ENCODE measurements at regions not wholly inside any gene's neighbourhood (a gene's known extent, or its start where the extent isn't known, plus 50 kb on each side); places are given as distances from the start of the nearest gene placed in this dataset.

DNA sequence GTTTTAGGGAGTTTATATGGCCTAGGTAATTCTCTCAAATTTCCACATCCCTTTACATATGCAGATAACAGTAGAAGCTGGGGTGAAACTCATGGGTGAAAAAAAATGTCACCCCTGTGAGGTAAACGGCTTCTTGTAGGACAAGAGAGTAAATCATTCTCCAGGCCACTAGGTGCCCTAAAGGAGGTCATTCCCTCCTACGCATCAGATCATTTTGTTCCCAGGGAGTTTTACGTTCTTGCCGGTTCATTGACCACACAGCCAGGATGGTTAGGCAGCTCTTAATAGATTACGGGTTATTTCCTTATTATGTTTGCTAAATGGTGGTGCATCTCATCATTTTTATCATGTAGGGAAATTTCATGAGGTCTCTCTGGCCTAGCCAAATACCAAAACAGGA is 225.8 kb upstream of the NOCT start:
- H3K27me3 ChIP-seq (ENCODE audit: control insufficient read depth, insufficient read depth, low read length), result no peaks in the 10 kb centered on the region; the same call in 1 of the 2 replicates
- no peak overlapping the region for H3K4me2 ChIP-seq (ENCODE audit: low read depth, low read length)
- ChIA-PET CTCF (interaction anchor here (0.9 to 1.4 kb wide), 3 partner anchors 9 to 16 kb away, joined by 3 to 4 read pairs (median 3); no protein-coding TSS in a partner anchor), POLR2A (ENCODE audit: unreplicated experiment) (no interaction called here)
- H2BK20ac ChIP-seq (ENCODE audit: low read depth, low read length), result no peak overlapping the region
- H2BK5ac ChIP-seq (ENCODE audit: low read depth, low read length, poor library complexity, severe bottlenecking), result no peak overlapping the region
- H3K18ac ChIP-seq (ENCODE audit: low read depth, low read length), result no peak overlapping the region
- H3K79me1 ChIP-seq (ENCODE audit: low read depth in 1 of 2, low read length in 2 of 2), result no peaks in the 10 kb centered on the region
- BruUV-seq (replicated peaks), result no TSS peak
- no peak overlapping the region for H2AK5ac ChIP-seq (ENCODE audit: low read depth, low read length)
- intact Hi-C loops (cut with micrococcal nuclease), result no loop called here
- no peak overlapping the region for H3K27ac ChIP-seq (ENCODE audit: insufficient read depth, low read length)
- H4K20me1 ChIP-seq (ENCODE audit: insufficient read depth, low read length), result no peaks in the 10 kb centered on the region
- H3K36me3 ChIP-seq (ENCODE audit: control insufficient read depth, insufficient read depth, low read length), result no peaks in the 10 kb centered on the region
- no peak overlapping the region for H3K23ac ChIP-seq (ENCODE audit: low read depth, low read length)
- in situ Hi-C loops (cut with MboI; ENCODE audit: low sequenced_read_pairs), result no loop called here
- H4K5ac ChIP-seq (ENCODE audit: low read depth, low read length), result no peak overlapping the region
- dilution Hi-C loops (cut with HindIII; ENCODE audit: low sequenced_read_pairs, unreplicated experiment), result no loop called here
- H3K9ac ChIP-seq (ENCODE audit: low read depth, low read length), result no peak overlapping the region
- H2AK9ac ChIP-seq (replicated peaks; ENCODE audit: low read depth, low read length, poor library complexity), result no peak overlapping the region
- DNase-seq (no peak), ATAC-seq (ENCODE audit: low read depth) (no peak)
- H3K14ac ChIP-seq (replicated peaks; ENCODE audit: low read depth, low read length), result no peak overlapping the region
- H3K56ac ChIP-seq (ENCODE audit: extremely low read depth, insufficient read depth, low read length), result no peak overlapping the region
- TF ChIP-seq SMC3 (IDR thresholded peaks at IDR 0.05; ENCODE audit: low read depth, low read length) (no peak), MAZ (IDR thresholded peaks at IDR 0.05; ENCODE audit: borderline replicate concordance, low read depth, low read length) (no peak), RAD21 (IDR thresholded peaks at IDR 0.05; ENCODE audit: low read length) (no peak), CHD1 (IDR thresholded peaks at IDR 0.05; ENCODE audit: low read depth, low read length) (no peak), CEBPB (IDR thresholded peaks at IDR 0.05; ENCODE audit: low read depth, low read length) (no peak), RCOR1 (IDR thresholded peaks at IDR 0.05; ENCODE audit: insufficient replicate concordance, low read length) (no peak), POLR2A (IDR thresholded peaks at IDR 0.05; ENCODE audit: low read depth, low read length) (no peak), FOS (IDR thresholded peaks at IDR 0.05; ENCODE audit: low read depth, low read length) (no peak)
- TF ChIP-seq, protein P1, sequence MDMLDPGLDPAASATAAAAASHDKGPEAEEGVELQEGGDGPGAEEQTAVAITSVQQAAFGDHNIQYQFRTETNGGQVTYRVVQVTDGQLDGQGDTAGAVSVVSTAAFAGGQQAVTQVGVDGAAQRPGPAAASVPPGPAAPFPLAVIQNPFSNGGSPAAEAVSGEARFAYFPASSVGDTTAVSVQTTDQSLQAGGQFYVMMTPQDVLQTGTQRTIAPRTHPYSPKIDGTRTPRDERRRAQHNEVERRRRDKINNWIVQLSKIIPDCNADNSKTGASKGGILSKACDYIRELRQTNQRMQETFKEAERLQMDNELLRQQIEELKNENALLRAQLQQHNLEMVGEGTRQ (IDR thresholded peaks at IDR 0.05; ENCODE audit: low read depth, low read length), result no peak
- TF ChIP-seq, protein P2, sequence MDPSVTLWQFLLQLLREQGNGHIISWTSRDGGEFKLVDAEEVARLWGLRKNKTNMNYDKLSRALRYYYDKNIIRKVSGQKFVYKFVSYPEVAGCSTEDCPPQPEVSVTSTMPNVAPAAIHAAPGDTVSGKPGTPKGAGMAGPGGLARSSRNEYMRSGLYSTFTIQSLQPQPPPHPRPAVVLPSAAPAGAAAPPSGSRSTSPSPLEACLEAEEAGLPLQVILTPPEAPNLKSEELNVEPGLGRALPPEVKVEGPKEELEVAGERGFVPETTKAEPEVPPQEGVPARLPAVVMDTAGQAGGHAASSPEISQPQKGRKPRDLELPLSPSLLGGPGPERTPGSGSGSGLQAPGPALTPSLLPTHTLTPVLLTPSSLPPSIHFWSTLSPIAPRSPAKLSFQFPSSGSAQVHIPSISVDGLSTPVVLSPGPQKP (IDR thresholded peaks at IDR 0.05; ENCODE audit: borderline replicate concordance, low read depth, low read length), result no peak
- TF ChIP-seq, protein P3, sequence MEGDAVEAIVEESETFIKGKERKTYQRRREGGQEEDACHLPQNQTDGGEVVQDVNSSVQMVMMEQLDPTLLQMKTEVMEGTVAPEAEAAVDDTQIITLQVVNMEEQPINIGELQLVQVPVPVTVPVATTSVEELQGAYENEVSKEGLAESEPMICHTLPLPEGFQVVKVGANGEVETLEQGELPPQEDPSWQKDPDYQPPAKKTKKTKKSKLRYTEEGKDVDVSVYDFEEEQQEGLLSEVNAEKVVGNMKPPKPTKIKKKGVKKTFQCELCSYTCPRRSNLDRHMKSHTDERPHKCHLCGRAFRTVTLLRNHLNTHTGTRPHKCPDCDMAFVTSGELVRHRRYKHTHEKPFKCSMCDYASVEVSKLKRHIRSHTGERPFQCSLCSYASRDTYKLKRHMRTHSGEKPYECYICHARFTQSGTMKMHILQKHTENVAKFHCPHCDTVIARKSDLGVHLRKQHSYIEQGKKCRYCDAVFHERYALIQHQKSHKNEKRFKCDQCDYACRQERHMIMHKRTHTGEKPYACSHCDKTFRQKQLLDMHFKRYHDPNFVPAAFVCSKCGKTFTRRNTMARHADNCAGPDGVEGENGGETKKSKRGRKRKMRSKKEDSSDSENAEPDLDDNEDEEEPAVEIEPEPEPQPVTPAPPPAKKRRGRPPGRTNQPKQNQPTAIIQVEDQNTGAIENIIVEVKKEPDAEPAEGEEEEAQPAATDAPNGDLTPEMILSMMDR (conservative IDR thresholded peaks at IDR 0.05; ENCODE audit: low read depth, low read length), result no peak
- H3K4me3 ChIP-seq (ENCODE audit: insufficient read depth, low read depth, low read length), result no peak overlapping the region
- H3K4ac ChIP-seq (ENCODE audit: low read depth, low read length), result no peak overlapping the region
- H2BK15ac ChIP-seq (ENCODE audit: low read depth, low read length), result no peak overlapping the region
- no CpG with 5 or more reads among the region's 5 CpGs for WGBS, 2 experiments (ENCODE audit: extremely low coverage in 2 of 2, insufficient read length in 1 of 2)
- no peaks in the 10 kb centered on the region for H3K9me3 ChIP-seq (ENCODE audit: control insufficient read depth, insufficient read depth, low read length)
- no peak overlapping the region for H2BK120ac ChIP-seq (ENCODE audit: low read depth, low read length)
- H4K8ac ChIP-seq (ENCODE audit: low read depth in 2 of 2, low read length in 2 of 2), result no peak overlapping the region
- no peak overlapping the region for H4K91ac ChIP-seq (ENCODE audit: insufficient read depth, low read depth, low read length)
- H3K9me1 ChIP-seq (ENCODE audit: insufficient read depth, low read length), result 0 out of 2 replicates have a peak, but pooled peaks cover 2% of the 10 kb centered on the region
- no peaks in the 10 kb centered on the region for H3K4me1 ChIP-seq (ENCODE audit: control insufficient read depth, insufficient read depth, low read length)
- H2AFZ ChIP-seq (replicated peaks; ENCODE audit: low read length, poor library complexity), result no peak overlapping the region
